GM18511 (cell line): ENCODE measurements at regions not wholly inside any gene's neighbourhood (a gene's known extent, or its start where the extent isn't known, plus 50 kb on each side); places are given as distances from the start of the nearest gene placed in this dataset.
"Not testable (repeated sequence)": the region's sequence is repeated elsewhere in the genome, so short reads cannot be mapped to it uniquely, and the experiment has no call there.

Experiments
- ATAC-seq: cut with Tn5 transposase; IDR thresholded peaks from one replicate; pipeline ENCODE4 v1.9.1; 2021; ENCODE audit warnings: mild to moderate bottlenecking, moderate library complexity; ENCODE audit not compliant: unreplicated experiment

DNA sequence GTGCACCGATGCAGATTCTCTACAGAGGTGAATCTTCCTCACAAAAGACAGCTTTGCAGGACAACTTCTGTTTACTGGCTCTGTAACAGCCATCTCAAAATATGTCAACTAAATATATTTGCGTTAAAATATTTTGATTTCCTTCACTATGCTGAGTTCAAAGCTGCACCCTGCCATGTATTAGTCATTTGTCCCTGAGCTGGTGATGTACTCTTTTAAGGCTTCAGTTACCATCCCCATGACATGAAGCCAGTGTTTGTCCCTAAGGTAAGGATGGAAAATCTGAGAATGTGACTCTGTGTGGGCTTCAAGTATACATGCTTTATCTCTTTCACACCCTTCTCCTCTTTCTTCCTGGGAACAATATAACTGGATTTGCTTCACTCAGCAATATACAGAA, 70.2 kb upstream of the BTG3 start:
- no peak for ATAC-seq

DNA sequence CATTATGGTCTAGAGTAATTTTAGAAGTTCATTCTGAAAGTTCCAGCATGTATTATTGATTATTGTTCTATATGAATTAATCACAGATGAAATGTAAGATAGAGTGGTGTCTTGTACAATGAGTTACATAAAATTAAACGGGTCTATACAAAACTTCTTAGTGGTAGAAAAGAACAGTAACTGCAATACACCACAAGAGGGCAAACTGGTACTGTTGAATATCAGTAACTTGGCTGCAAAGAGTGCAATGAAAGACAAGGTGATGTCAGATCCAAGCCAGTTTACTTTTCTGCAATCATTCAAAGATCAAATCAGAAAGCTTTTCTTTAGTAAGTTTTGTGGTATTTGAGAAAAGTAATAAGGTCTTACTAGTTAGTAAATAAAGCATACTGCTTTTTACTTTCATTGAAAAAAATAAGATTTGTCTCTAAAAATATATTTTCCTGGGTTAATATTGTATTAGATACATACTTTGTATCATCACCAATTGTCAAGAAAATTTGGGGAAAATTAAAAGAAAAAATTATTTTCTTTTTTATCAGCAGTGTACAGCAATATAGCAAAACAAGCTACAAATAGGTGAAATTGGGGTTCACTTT, 66.4 kb upstream of the BTG3 start:
- ATAC-seq: peak; percentile 97

DNA sequence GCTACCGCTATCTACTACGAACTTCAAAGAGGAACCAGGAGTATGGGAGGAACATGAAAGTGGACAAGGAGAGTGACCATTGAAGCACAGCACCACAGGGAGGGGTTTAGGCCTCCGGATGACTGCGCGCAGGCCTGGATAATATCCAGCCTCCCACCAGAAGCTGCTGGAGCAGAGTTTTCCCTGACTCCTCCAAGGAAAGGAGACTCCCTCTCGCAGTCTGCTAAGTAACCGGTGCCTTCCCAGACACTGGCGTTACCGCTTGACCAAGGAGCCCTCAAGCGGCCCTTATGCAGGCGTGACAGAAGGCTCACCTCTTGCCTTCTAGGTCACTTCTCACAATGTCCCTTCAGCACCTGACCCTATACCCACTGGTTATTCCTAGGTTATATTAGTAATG, 64.2 kb upstream of the BTG3 start:
- not testable (repeated sequence) for ATAC-seq

DNA sequence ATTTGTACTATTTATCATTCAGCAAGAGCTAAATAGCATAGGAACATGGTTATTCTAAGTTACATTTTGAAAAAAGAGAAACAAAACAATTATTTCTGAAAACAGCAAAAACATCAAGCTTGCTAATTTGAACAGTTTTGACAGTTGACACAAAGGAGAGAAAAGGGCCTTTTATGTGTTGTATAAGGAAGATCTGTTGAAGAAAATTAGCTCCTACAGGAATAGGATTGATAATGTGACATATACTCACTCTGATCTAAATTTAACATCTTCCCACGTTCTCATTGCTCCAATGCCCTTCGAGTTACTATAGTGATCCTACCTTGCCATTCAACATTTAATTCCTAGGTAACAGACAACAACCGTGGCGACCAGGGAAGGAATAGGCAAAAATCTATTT, 61.4 kb upstream of the BTG3 start:
- no peak for ATAC-seq

DNA sequence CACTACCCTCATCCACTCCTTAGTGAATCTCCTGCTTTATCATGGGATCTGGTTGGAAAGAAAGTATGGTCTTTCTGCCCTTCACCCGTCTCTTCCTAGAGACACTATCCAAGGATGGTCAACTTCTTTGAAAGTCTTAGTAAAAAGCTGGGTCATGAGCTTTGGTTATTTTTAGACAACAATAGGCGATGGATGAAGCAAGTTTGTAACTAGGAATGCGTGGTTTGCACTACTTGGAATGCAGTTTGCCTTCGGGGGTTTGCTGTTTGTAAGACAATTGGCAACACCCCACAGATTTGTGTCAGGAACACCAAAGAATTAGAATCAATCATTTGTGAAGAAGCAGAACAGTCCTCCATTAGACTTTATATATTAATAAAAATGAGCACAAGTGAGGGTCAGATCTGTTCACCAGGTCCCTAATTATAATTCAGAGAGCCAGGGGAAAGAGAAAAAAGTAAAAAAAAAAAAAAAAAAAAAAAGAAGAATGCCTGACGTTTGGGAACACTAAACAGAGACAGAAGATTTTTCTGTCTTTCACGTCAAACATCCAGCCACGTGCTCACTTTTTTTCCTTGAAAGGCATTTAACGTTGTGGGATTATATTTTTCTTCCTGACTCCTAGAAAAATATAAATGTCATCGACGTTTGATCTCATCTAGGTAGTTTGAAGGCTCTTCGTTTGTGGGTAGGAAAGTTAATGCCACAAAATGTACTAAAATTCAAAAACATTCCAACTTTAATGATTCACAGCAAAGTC, 60.7 kb upstream of the BTG3 start:
- ATAC-seq: no peak

DNA sequence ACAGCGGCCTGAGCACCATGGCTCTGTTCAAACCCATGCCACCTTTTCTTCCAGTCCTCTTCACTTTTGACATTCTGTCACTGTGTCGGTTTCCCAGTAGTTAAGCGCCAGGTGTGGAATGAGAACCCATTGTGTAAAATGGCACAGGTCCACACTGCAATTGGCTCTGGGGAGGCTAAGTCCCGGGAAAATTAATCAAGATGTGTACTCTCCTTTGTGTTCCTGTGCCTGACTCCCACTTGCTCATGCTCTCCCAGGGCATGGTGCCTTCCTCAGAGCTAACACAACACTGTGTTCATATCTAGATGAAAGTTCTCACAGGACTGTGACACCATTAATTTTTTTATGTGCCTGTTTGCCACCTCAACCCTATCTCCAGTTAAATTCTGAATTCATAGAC, 59.0 kb upstream of the BTG3 start:
- no peak for ATAC-seq

DNA sequence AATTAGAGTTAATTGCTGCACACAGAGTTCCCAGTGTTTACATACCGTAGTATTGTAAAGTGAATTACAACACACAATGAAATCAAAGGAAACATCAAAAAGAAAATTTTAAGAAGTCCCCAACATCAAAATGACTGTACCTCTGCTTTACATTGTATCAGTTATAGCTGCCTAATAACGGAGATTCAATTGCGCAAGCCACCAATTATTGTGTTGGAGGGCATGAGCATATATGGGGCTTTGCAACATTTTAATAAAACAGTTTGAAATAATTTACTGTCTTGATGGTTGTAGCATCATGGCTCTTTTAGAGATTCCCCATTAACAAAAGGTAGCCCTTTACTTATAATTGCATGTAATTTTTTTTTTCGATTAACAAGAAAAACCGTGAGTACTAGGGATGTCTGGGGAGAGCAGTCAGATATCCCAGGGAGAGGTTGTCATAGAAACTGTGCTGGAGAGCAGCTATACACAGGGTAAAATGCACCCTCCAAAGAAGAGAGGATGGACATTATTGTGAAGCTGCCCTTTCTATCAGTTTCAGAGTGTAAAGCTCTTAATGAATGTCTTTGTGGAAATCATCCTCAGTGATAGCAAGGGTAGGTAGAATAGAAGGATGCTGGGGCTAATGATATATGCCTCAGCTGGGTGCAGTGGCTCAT, 55.9 kb upstream of the BTG3 start:
- ATAC-seq: no peak

DNA sequence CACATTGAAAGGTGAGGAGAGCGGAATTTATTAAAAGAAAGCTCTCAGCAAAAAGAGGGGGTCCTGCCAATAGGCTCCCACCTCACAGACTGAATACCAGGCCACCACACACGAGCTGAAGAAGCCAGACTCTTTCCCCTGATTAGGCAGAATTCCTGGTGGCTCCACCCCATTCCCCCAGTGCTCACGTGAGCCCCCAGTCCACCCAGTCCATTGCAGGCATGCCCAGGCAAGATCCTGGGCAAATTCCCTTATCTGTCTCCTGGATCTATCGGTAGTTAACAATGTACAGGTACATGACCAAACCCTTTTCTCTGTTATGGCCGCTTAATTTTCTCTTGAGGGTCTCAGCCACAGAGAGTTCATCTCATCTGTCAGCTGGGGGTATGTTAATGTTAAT, 54.6 kb upstream of the BTG3 start:
- no peak for ATAC-seq
